D721Med (cell line): ENCODE measurements at regions not wholly inside any gene's neighbourhood (a gene's known extent, or its start where the extent isn't known, plus 50 kb on each side); places are given as distances from the start of the nearest gene placed in this dataset.
"Not testable (repeated sequence)": the region's sequence is repeated elsewhere in the genome, so short reads cannot be mapped to it uniquely, and the experiment has no call there.

Experiments used
- DNase-seq: peaks from one replicate; pipeline ENCODE4 v3.0.0; 2011; ENCODE audit warnings: low spot score; ENCODE audit not compliant: insufficient read length
- FAIRE-seq: peaks from 2 replicates; lab custom pipeline; 2011; peaks lifted over from hg19 to GRCh38; lab: Jason Lieb, UNC
- TF ChIP-seq, protein P1 (sequence below): IDR thresholded peaks from 2 replicates; pipeline ENCODE4 v1.5.1; 2012; ENCODE audit warnings: mild to moderate bottlenecking, control low read depth; ENCODE audit not compliant: insufficient read depth; ENCODE audit errors: missing control alignments

- DNase-seq, result no peak
- peak; percentile 72 for FAIRE-seq
- TF ChIP-seq, protein P1, sequence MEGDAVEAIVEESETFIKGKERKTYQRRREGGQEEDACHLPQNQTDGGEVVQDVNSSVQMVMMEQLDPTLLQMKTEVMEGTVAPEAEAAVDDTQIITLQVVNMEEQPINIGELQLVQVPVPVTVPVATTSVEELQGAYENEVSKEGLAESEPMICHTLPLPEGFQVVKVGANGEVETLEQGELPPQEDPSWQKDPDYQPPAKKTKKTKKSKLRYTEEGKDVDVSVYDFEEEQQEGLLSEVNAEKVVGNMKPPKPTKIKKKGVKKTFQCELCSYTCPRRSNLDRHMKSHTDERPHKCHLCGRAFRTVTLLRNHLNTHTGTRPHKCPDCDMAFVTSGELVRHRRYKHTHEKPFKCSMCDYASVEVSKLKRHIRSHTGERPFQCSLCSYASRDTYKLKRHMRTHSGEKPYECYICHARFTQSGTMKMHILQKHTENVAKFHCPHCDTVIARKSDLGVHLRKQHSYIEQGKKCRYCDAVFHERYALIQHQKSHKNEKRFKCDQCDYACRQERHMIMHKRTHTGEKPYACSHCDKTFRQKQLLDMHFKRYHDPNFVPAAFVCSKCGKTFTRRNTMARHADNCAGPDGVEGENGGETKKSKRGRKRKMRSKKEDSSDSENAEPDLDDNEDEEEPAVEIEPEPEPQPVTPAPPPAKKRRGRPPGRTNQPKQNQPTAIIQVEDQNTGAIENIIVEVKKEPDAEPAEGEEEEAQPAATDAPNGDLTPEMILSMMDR, result no peak
Observed at GRCh38 chr10:83543691-83544462, 595.4 kb upstream of the GHITM start.

DNA sequence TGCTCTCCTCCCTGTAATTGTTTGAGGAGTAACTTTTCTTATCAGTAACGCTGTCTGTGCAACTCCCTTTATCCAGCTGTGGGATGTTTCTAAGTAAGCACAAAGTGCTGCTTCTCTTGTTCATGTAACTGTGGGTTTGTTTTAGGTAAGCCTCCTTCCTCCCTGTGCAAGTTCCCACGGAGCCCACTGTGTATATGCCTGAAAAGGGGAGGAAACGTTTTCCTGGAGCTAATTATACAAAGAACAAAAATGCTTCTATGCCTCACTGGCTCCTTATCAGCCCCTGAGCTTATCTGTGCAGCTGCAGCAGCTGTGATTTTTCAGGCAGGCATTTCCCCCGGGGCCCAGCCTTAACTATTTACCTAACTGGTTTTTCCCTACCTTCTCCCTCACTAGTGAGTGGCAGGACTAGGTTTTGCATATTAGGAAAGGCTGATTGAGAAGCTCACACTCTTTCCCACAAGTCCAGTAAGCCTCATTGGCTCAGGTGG is 593.4 kb upstream of the GHITM start:
- TF ChIP-seq, protein P1, result no peak
- FAIRE-seq (no peak), DNase-seq (no peak)

- DNase-seq, FAIRE-seq: not testable (repeated sequence)
Observed at GRCh38 chr10:83551190-83551589, 588.1 kb upstream of the GHITM start.

DNA sequence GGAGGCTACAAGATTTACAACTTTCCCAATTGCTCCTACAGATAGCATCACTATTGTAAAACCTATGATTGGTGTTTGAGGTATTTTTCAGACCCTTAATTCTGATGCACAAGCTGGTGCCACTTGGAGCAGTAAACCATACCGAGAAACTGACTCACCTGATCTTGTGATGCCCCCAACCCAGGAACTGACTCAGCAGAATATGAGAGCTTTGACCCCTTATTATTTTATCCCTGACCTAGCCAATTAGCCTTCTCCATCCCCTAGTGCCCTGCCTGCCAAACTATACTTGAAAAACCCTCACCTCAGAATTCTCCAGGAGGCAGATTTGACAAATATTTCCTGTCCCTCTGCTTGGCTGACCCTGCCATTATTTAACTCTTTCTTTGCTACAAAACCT is 585.9 kb upstream of the GHITM start:
- FAIRE-seq, result no peak
- no peak for DNase-seq
- TF ChIP-seq, protein P1, result no peak

- FAIRE-seq, result no peak
- no peak for DNase-seq
- TF ChIP-seq, protein P1, result no peak
Observed at GRCh38 chr10:83555264-83555663, 584.0 kb upstream of the GHITM start.

DNA sequence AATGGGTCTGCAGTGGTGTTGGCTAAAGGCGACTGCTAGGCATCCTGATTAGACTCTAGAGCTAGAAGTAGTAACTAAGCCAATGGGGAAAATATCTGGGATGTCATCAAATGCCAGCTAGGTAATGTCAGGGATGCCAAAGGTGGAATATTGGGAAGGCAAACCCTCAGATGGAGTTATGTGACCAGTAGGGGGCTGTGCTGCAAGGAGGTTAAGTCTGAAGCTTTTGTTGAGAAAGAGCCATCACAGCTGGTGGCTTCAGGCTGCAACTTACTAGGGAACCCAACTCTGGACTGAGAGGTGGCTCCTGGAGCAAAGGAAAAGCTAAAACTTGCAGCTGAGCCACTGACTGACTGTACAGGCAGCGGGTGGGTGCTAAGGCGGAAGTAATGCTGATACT is 576.9 kb upstream of the GHITM start:
- no peak for DNase-seq
- no peak for FAIRE-seq
- TF ChIP-seq, protein P1, result no peak

DNA sequence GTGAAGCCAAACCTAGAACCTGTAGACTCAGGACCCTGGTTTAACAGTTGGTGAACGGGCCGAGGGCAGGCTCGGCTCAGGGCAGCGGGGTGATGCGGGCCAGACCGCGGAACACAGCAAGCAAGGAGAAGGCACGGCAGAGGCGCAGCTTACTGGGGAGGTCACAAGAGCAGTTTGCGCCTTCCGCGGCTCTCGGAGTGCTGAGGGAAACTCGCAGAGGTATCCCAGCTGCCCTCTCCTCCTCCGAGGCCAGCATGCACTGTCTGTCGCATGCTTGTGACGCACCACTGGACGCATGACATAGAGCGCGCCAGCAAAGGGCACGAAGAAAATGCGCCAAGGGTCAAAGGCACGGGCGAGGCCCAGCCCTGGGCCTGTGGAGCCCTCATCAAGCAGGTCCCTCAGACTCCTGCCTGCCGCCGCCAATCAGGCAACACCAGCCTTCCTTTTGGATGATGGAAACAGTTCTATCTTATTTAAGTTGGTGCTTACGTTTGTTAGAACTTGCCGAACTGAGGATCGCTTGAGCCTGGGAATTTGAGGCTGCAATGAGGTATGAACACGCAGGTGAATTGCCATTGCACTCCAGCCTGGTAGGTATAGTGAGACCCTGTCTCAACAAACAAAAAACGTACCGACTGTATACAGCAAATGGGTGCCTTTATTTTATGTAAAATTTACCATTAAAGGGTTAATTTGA is 574.3 kb upstream of the GHITM start:
- TF ChIP-seq, protein P1, result no peak
- no peak for FAIRE-seq
- no peak for DNase-seq
